Spleen (tissue), 11 donors: ENCODE measurements at regions not wholly inside any gene's neighbourhood (a gene's known extent, or its start where the extent isn't known, plus 50 kb on each side); places are given as distances from the start of the nearest gene placed in this dataset.

Source experiments
- DNase-seq: peaks from one replicate; pipeline ENCODE4 v3.0.0-alpha.2; 2020
- H3K27ac ChIP-seq, 8 donors: fragments of 200-600 bp; sonication (generic) in 7 of 8; 1 replicate in 4 of 8; 2 replicates in 4 of 8; pipeline versions ENCODE4 v1.5.0 to v1.8.0; 2016 to 2021; ENCODE audit warnings: inconsistent platforms in 4 of 8, mild to moderate bottlenecking in 4 of 8, moderate library complexity in 1 of 8
- H3K27me3 ChIP-seq, 7 donors: fragments of 200-600 bp; sonication (generic) in 6 of 7; replicated peaks in 1 of 7; 1 replicate in 4 of 7; 2 replicates in 3 of 7; pipeline versions ENCODE4 v1.5.0 to v1.8.0; 2016 to 2021; ENCODE audit warnings: inconsistent platforms in 3 of 7, mild to moderate bottlenecking in 1 of 7
- H3K36me3 ChIP-seq, 6 donors: fragments of 200-600 bp; sonication (generic) in 5 of 6; 1 replicate in 4 of 6; 2 replicates in 2 of 6; pipeline versions ENCODE4 v1.5.0 to v1.8.0; 2016 to 2021; ENCODE audit warnings: inconsistent platforms in 2 of 6
- H3K4me1 ChIP-seq, 6 donors: fragments of 200-600 bp; sonication (generic) in 5 of 6; 1 replicate in 3 of 6; 2 replicates in 3 of 6; pipeline versions ENCODE4 v1.5.0 to v1.8.0; 2016 to 2021; ENCODE audit warnings: inconsistent platforms in 3 of 6
- H3K4me3 ChIP-seq, 8 donors: fragments of 200-600 bp; sonication (generic) in 7 of 8; 1 replicate in 4 of 8; 2 replicates in 4 of 8; pipeline versions ENCODE4 v1.5.0 to v1.8.0; 2016 to 2021; ENCODE audit warnings: inconsistent platforms in 4 of 8, mild to moderate bottlenecking in 4 of 8, moderate library complexity in 2 of 8
- H3K9me3 ChIP-seq, 8 donors: fragments of 200-600 bp; sonication (generic) in 7 of 8; 1 replicate in 4 of 8; 2 replicates in 4 of 8; pipeline versions ENCODE4 v1.5.0 to v1.8.0; 2016 to 2021; ENCODE audit warnings: inconsistent platforms in 4 of 8
- POLR2A ChIP-seq, 3 donors: fragments of 450-650 bp; IDR thresholded peaks; one replicate each; pipeline ENCODE4 v1.5.1; 2017; ENCODE audit warnings: antibody characterized with exemption in 3 of 3, mild to moderate bottlenecking in 1 of 3
- POLR2AphosphoS5 ChIP-seq, 3 donors: sonication (generic); formaldehyde crosslinking; IDR thresholded peaks; one replicate each; pipeline ENCODE4 v1.5.1; 2017; ENCODE audit warnings: antibody characterized with exemption in 3 of 3
- WGBS, 5 donors: extraction: QIAGEN DNeasy Blood & Tissue Kit in 3 of 5; methylation state at CpG; one replicate each; pipeline versions ENCODE4 v1.1.5 to v1.1.7; 2013 to 2018; 5-methylcytosine and 5-hydroxymethylcytosine counted together
- intact Hi-C: fragments of 100-400 bp; cut with DNase I; formaldehyde crosslinking; loops from one replicate; pipeline ENCODE4 v1.15.0; 2023; ENCODE audit warnings: low total_unique reads
- TF ChIP-seq, protein P1 (sequence below), 11 experiments: fragments of 200-600 bp in 7 of 11; fragments of 450-650 bp in 4 of 11; sonication (generic) in 4 of 11; IDR thresholded peaks in 8 of 11; conservative IDR thresholded peaks in 3 of 11; 1 replicate in 7 of 11; 2 replicates in 4 of 11; pipeline versions ENCODE4 v1.4.0 to v1.8.0; 2016 to 2021; ENCODE audit warnings: antibody characterized with exemption in 11 of 11, inconsistent platforms in 4 of 11, mild to moderate bottlenecking in 1 of 11
- donor health status: healthy with polysubstance abuse.
- donor health status: DM: no; HTN: no; CAD: no; lungs with moderate emphysema.
- donor health status: DM: no; HTN: no; CAD: no.
- donor health status: Bipolar disorder and iron deficiency.
- donor health status: healthy.
- donor health status: DM: no; HTN: no; CAD: no.
- donor health status: DM: yes; HTN: yes; CAD: no.

DNA sequence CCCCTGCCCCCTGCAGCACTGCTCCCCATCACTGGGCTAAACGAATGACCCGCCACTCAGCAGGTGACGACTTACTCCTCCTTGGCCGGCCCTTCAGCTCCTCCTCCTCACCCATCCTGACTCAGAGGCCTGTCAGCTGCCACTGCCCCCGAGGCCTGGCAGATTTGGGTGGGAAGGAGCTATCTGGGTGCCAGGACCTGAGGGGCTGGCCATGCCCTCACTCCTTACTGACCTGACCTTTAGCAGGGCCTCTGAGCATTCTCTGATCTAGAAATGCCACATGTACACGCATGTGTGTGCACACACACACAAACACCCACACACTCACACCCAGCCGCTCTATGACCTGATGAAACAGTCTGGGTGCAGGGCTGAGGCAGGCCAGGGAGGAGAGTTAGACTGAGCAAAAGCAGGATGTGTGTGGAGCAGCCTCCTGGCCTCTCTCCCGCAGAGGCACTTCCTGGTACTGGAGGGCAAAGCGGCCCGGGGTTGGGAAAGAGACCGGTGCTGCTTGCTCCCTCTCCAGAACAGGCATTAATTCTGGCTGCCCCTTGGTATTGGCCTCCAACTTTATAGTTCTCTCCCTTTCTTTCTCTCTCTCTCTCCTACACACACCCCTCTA lies 68.0 kb downstream of the ZFP36L2 start:
- peak; percentile 92 for DNase-seq
- H3K4me1 ChIP-seq = peaks cover 24 to 74% (median 40%) of the 10 kb centered on the region in 6 donors
- no peaks in the 10 kb centered on the region for H3K9me3 ChIP-seq
- TF ChIP-seq, protein P1, sequence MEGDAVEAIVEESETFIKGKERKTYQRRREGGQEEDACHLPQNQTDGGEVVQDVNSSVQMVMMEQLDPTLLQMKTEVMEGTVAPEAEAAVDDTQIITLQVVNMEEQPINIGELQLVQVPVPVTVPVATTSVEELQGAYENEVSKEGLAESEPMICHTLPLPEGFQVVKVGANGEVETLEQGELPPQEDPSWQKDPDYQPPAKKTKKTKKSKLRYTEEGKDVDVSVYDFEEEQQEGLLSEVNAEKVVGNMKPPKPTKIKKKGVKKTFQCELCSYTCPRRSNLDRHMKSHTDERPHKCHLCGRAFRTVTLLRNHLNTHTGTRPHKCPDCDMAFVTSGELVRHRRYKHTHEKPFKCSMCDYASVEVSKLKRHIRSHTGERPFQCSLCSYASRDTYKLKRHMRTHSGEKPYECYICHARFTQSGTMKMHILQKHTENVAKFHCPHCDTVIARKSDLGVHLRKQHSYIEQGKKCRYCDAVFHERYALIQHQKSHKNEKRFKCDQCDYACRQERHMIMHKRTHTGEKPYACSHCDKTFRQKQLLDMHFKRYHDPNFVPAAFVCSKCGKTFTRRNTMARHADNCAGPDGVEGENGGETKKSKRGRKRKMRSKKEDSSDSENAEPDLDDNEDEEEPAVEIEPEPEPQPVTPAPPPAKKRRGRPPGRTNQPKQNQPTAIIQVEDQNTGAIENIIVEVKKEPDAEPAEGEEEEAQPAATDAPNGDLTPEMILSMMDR (IDR thresholded peaks at IDR 0.05 in 8 of 11, conservative IDR thresholded peaks at IDR 0.05 in 3 of 11) = no peak
- TF ChIP-seq POLR2AphosphoS5 (IDR thresholded peaks at IDR 0.05) = peak in 1 of 3 donors; percentile 5
- no peak for TF ChIP-seq POLR2A (IDR thresholded peaks at IDR 0.05)
- H3K27ac ChIP-seq = peak overlapping the region; percentile 53 to 94 (median 90)
- H3K4me3 ChIP-seq = peak overlapping the region in 1 of 8 donors; percentile 50
- intact Hi-C loops = no loop called here
- WGBS, 5 donors = 23 to 34% (median 28%) methylated on average over 10 to 11 of the region's 11 CpGs
- H3K36me3 ChIP-seq = no peaks in the 10 kb centered on the region
- H3K27me3 ChIP-seq = no peaks in the 10 kb centered on the region

GRCh38 chr2:43157506-43158246 lies 68.7 kb downstream of the ZFP36L2 start:
- 81 to 89% (median 85%) methylated on average over 13 to 14 of the region's 14 CpGs for WGBS, 5 donors
- intact Hi-C loops = no loop called here
- H3K4me1 ChIP-seq = peaks cover 24 to 76% (median 43%) of the 10 kb centered on the region in 6 donors
- H3K9me3 ChIP-seq = no peaks in the 10 kb centered on the region
- no peaks in the 10 kb centered on the region for H3K36me3 ChIP-seq
- H3K27me3 ChIP-seq = no peaks in the 10 kb centered on the region
- TF ChIP-seq POLR2A (IDR thresholded peaks at IDR 0.05) = no peak
- TF ChIP-seq POLR2AphosphoS5 (IDR thresholded peaks at IDR 0.05) = no peak
- TF ChIP-seq, protein P1 (IDR thresholded peaks at IDR 0.05 in 8 of 11, conservative IDR thresholded peaks at IDR 0.05 in 3 of 11) = no peak
- peak overlapping the region in 1 of 8 donors; percentile 50 for H3K4me3 ChIP-seq
- H3K27ac ChIP-seq = peak overlapping the region; percentile 53 to 94 (median 90)
- no peak for DNase-seq

DNA sequence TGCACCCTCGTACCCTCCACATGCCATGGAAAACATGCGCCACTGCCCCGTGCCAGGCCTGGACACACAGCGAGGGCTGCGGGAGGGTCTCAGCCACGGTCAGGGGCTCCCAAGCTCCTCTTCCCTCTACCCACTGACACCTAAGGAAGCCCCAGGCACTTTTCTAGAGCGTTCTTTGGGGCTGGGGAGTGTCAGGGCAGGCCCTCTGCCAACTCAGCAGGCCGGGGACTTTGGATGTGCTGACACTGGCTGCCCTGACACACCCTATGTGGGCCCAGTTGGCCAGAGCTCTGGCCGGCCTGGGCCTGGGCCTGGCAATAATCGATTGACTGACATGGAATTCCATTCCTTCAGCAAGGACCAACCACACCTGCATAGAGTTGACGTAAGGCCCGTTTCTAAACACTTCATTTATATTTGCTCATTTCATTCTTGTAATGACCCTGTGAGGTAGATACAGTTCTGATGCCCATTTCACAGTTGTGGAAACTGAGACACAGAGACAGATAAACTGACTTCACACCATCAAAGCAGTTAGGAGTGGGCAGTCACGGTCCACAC lies 70.5 kb downstream of the ZFP36L2 start:
- WGBS, 5 donors = 94 to 97% (median 96%) methylated on average over 7 to 13 of the region's 13 CpGs
- TF ChIP-seq POLR2A (IDR thresholded peaks at IDR 0.05) = no peak
- TF ChIP-seq POLR2AphosphoS5 (IDR thresholded peaks at IDR 0.05) = no peak
- TF ChIP-seq, protein P1 (IDR thresholded peaks at IDR 0.05 in 8 of 11, conservative IDR thresholded peaks at IDR 0.05 in 3 of 11) = no peak
- Histone ChIP-seq H3K4me1 (peaks cover 24 to 73% (median 38%) of the 10 kb centered on the region in 6 donors), H3K27ac (no peak overlapping the region), H3K4me3 (no peak overlapping the region), H3K36me3 (no peaks in the 10 kb centered on the region), H3K9me3 (no peaks in the 10 kb centered on the region), H3K27me3 (no peaks in the 10 kb centered on the region)
- peak; percentile 73 for DNase-seq
- intact Hi-C loops = no loop called here

GRCh38 chr2:43154685-43155084 lies 71.7 kb downstream of the ZFP36L2 start:
- no peaks in the 10 kb centered on the region for H3K36me3 ChIP-seq
- H3K27me3 ChIP-seq = no peaks in the 10 kb centered on the region
- no peak overlapping the region for H3K4me3 ChIP-seq
- peaks cover 19 to 73% (median 33%) of the 10 kb centered on the region in 6 donors for H3K4me1 ChIP-seq
- TF ChIP-seq POLR2AphosphoS5 (IDR thresholded peaks at IDR 0.05) = no peak
- TF ChIP-seq, protein P1 (IDR thresholded peaks at IDR 0.05 in 8 of 11, conservative IDR thresholded peaks at IDR 0.05 in 3 of 11) = no peak
- no peak for TF ChIP-seq POLR2A (IDR thresholded peaks at IDR 0.05)
- DNase-seq = no peak
- intact Hi-C loops = no loop called here
- no peaks in the 10 kb centered on the region for H3K9me3 ChIP-seq
- H3K27ac ChIP-seq = no peak overlapping the region
- WGBS, 5 donors = 81 to 87% (median 84%) methylated on average over 5 of the region's 5 CpGs
